ENCODE measurements at regions not wholly inside any gene's neighbourhood (a gene's known extent, or its start where the extent isn't known, plus 50 kb on each side); places are given as distances from the start of the nearest gene placed in this dataset.

DNA sequence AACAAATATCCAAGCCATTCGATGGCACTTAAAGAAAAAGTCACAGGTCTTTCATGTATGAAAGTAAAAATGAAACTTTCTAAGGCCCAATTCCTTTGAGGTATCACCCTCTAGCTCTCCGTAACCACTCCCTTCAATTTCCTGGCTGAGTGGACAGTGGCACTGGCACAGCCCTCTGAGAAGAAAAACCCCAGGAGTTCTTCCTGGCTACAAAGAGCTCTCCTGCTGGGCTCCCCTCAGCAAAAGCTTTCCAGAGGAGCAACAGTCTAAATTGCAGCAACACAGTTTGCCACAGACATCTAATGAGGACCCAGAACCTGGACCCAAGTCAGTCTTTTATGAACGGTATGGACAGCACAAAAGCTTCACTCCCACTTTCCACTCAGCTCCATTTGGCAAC, 71.8 kb downstream of the FUNDC1 start:
- no peak for ATAC-seq
- no peak for DNase-seq (ENCODE audit: low spot score)

DNA sequence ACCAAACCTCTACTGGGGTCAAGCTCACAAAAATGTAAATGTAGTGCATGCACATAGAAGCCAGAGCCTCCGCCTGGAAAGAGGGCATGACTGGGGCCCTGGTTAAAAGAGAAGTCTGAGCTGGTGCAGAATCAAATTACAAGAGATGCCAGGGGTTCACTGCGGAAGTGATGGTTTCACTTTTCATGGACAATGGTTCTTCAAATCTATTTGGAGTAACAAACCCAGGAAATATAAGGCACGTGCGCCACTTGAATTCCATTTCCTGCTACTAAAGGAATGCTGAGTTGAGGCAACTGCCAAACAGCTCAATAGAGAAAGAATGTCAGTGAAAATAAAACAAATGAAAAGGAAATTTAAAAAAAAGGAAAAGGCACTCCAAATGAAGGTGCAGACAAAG, 79.8 kb downstream of the FUNDC1 start:
- no peak for DNase-seq (ENCODE audit: low spot score)
- ATAC-seq: no peak

DNA sequence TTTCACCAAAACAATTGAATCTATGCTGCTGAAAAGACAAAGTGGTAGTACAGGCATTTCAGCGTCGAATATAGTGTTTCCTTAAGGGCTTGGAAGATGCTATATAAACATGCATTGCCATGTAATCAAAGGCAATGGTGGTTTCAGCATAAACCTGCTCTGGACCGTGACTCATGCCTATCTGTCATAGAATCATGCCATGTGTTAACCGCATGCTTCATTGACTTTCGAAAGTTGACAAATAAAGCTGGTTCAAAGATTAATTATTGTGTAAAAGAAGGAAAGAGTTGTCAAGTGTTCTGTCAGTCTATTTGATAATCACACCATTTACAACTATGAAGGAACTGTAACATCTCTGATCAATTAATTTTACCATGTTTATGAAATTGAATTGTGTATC, 83.2 kb downstream of the FUNDC1 start:
- DNase-seq (ENCODE audit: low spot score) (no peak), ATAC-seq (peak; percentile 66)

DNA sequence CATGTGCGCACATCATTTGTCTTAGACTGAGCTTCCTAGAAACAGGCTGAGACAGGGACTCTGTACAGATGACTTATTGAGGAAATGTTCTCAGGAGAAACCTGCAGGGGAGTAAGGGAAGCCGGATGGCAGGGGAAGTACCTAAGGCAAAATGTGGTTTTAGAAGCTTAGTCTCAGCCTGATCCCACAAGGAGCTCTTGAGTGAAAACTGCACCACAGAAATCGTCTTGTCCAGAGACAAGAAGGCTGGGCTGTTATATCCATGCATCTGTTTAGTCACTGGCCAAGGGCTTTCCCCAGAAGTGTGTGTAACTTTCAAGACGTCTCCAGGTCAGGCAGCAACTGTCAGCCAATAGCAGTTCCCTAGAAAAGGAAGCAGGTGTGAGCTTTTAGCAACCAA, 86.0 kb downstream of the FUNDC1 start:
- no peak for ATAC-seq
- DNase-seq (ENCODE audit: low spot score): no peak

DNA sequence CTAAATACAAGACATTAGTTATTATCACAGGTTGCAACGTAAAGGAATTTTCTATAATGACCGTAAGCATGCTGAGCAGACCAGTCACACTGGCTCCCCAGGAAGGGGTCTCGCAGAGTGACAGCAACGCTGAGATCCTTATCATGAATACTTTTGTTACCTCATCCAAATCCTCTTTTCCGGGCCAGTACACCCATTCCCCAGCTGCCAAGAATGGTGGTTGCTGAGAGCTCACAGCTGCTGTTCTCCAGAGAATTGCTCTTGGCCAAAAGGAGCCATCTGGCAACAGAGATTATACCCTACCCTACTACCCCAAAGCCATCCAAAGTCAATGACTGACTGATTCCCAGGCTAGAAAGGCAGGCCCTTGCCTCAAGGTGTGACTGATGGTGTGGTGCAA, 91.6 kb downstream of the FUNDC1 start:
- ATAC-seq (no peak), DNase-seq (ENCODE audit: low spot score) (no peak)

DNA sequence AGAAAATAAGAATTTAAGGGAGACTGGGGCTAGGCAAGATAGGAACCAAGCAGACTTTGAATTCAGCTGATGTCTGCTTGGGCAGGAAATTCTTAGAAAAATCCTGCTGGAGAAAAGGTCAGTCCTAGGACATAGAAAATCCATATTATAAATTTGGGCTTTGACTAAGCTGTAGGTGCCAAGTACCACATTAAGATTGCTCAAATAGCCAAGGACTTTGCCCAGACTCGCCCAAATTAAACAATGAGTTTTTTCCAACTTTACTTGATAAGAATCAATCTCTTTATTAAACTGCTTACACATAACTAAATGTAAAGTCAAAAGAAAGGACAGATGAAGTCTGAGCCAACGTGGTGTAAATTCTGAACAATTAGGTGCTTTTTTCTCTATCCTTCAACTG, 95.4 kb downstream of the FUNDC1 start:
- DNase-seq (ENCODE audit: low spot score) (no peak), ATAC-seq (peak; percentile 58)

DNA sequence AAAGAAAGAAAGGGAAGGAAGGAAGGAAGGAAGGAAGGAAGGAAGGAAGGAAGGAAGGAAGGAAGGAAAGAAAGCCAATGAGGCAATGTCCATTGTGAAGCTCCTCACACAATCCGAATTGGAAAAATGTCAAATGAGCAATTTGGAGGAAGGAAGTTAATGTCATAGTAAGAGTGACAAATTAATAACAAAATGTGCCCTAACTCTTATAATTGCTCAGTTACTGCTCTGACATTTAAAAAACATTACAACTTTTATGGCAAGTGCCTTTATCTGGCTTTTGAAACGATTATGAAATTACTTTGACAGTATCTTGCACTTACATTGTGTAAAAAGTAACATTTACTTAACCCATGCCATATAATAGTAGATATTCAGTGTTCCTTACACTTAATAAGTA, 96.5 kb upstream of the EFHC2 start:
- DNase-seq (ENCODE audit: low spot score): no peak

DNA sequence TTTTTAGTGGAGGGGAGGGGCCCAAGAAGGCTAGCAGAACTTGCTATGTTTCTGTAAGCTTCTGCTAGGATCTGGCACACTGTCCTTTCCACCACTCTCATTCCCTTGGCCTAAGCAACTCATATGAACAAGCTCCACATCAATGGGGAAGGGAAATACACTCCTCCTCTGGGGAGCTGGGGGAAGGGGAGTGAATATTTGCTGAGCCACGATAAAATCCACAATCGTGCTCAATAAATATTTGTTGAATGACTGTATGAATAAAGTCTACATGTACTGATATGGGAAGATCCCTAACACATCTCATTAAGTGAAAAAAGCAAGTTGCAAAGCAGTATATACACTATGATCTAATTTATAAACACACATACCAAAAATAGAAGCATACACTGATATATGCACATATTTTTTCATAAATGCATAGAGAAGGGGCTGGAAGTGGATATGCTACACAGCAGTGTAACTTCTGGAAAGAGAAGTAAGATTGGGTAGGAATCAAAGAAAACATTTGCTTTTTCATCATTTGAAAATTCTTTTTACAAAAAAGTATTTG, 95.8 kb upstream of the EFHC2 start:
- no peak for DNase-seq (ENCODE audit: low spot score)
- no peak for ATAC-seq

More for the DNA sequence above, 96.5 kb upstream of the EFHC2 start:
- ATAC-seq: no peak

DNA sequence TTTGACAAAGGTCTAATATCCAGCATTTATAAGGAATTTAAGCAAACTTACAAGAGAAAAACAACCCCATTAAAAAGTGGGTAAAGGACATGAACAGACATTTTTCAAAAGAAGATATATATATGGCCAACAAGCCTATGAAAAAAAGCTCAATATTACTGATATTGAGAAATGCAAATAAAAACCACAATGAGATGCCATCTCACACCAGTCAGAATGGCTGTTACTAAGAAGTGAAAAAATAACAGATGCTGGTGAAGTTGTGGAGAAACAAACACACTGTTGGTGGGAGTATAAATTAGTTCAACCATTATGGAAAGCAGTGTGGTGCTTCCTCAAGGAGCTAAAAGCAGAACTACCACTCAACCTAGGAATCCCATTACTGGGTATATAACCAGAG, 91.6 kb upstream of the EFHC2 start:
- DNase-seq (ENCODE audit: low spot score): no peak
- no peak for ATAC-seq

DNA sequence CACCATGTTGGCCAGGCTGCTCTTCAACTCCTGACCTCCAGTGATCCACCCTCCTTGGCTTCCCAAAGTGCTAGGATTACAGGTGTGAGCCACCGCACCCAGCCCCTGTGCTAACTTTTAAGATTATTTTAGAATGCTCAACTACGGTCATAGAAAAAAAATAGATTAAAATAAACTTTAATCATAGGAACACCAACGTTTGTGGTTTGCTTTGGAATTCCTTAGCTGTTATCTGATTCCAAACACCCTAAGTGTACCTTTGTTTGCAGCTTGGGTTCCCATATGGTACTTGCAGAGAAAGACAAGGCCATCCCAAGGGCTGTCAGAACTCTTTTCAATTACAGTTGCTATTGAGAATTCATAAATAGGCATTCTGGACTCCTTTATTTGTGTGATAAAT, 90.1 kb upstream of the EFHC2 start:
- ATAC-seq: no peak
- no peak for DNase-seq (ENCODE audit: low spot score)

DNA sequence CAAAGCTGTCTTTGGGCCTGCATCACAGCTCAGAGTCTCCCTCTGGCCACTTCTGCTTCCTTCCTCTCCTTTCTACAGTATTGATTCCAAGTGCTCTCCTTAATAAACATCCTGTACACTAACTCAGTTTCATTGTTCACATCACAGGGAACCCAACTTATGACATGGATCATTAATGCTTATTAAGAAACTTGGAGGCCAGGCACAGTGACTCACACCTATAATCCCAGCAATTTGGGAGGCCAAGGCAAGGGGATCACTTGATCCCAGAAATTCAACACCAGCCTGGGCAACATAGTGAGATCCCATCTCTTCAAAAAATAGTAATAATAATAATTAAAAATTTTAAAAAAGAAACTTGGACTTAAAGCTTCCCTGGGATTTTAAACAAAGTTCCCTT, 89.2 kb upstream of the EFHC2 start:
- DNase-seq (ENCODE audit: low spot score) (no peak), ATAC-seq (no peak)

DNA sequence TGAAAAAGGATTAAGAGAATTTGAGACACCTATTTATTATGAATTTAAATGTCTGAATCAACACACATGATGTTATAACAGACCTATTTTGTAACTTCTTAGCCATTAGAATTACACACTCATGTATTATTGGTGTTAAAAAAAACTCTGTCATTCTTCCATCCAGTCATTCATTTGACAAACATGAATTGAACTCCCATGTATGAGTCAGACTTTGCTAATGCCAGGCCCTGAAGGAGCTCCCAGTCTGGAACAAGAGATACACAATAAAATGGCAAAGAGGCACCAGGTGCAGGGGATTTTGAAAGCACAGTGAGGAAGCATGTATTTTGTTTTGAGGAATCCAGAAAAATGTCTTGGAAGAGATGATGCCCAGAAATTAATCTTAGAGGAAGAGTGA, 87.7 kb upstream of the EFHC2 start:
- no peak for ATAC-seq

DNA sequence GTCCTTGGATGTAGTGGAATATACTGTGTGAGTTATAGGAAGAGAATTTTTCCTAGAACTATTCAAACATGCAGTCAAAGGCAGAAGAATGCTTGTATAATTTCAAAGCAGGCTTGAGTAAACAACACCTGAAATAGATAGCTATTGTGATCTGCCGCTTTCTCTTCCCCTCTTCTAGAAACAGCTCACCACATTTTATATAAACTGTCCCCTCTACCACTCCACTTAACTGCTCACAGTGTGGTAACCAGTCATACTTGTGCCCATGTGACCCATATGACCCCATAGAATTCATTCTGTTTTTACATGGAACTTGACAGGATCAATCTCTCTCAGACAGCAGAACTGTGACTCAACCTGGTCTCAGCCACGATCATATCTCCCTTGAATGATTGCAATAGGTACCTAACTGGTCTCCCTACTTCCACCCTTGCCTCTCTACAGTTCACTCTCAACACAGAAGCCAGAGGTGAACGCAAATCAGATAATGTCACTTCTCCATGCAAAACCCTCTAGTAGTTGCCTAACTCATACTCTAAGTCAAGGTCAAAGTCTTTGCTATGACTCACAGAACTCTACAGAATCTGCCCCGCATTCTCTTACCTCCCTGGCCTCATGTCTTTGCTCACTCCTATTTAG, 85.6 kb upstream of the EFHC2 start:
- DNase-seq (ENCODE audit: low spot score) (no peak), ATAC-seq (peak; percentile 83)

More for the DNA sequence above, 87.7 kb upstream of the EFHC2 start:
- no peak for DNase-seq (ENCODE audit: low spot score)

DNA sequence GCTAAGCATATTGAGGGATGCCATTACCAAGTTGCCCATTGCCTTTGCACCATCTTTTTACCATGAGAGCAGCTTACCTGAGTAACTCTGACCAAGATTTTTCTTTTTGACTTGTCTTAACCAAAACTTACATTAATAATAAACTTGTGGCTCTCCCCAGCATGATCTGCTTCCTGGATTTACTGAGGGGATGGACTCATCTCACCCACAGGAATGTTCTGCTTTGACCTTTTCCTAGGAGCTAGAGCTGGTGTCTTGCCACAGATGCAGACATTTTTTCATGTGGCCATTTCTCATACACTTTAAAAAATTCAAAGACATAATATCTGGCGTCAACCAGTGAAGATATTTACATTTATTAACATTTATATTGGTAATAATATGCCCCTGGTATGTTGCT, 79.2 kb upstream of the EFHC2 start:
- DNase-seq (ENCODE audit: low spot score): no peak
- ATAC-seq: no peak

DNA sequence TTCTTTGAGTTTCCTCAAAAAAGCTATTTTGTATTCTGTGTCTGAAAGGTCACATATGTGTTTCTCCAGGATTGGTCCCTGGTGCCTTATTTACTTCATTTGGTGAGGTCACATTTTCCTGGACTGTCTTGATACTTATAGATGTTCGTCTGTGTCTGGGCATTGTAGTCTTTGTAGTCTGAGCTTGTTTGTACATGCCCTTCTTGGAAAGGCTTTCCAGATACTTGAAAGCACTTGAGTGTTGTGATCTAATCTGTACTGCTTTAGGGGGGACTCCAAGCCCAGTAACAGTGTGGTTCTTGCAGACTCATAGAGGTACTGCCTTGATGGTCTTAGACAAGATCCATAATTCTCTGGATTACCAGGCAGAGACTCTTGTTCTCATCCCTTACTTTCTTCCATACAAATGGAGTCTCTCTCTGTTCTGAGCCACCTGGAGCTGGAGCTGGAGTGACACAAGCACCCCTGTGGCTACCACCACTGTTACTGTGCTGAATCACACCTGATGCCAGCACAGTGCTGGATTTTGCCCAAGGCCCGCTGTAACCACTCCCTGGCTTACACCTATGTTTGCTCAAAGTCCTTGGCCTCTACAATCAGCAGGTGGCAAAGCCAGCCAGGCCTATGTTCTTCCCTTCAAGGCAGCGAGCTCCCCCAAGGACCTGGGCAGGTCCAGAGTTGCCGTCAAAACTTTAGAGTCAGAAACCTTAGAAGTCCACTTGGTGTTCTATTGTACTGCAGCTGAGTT, 72.3 kb upstream of the EFHC2 start:
- ATAC-seq (peak; percentile 83), DNase-seq (ENCODE audit: low spot score) (peak; percentile 41)

DNA sequence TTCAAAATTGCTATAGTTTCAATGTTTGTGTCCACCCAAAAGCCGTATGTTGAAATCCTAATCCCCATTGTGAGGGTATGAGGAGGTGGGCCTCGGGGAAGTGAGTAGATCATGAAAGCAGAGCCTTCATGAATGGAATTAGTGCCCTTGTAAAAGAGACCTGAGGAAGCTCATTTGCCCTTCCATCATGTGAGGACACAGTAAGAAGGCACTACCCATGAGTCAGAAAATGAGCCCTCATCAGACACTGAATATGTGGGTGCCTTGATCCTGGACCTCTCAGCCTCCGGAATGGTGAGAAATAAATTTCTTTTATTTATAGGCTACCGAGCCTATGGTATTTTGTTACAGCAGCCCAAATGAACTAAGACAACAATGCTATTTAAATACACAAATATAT, 57.7 kb upstream of the EFHC2 start:
- ATAC-seq (no peak), DNase-seq (ENCODE audit: low spot score) (no peak)

DNA sequence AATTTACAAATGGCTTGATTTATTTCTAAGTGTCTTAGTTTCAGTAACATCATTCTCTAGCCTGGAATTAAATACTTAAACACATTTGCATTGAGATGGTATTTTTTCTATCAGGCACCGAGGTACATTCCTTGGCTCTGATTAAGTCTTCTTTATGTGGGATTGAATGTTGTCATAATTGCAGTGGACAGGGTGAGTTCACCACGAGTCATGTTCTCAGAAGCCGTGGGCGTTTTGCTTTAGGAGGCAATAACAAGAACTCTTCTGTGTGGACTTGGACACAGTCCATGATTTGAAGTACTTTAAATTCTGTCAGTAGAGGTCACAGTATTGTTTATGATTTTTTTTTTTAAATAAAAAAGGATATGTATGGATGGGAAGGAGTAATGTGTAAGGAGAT, 57.1 kb upstream of the EFHC2 start:
- ATAC-seq: no peak
- DNase-seq (ENCODE audit: low spot score): no peak

DNA sequence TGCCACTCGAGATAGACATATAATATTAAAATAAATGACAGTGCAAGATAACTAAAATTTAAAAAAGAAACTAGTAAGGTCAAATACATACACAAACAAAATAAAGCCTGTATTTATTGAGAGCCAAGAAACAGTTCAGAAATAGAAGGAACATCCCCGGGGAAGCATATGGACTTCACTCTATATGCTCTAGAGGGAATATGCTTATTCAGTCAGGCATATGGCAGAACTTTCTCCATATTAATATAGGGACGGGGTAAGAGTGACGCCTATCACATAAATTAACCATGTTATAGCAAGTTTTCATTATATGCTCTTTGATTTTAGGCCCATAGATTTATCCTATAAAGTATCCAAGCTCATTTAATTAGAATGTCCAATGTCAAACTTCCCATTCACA, 56.7 kb upstream of the EFHC2 start:
- ATAC-seq (no peak), DNase-seq (ENCODE audit: low spot score) (no peak)
